ENCODE measurements at regions not wholly inside any gene's neighbourhood (a gene's known extent, or its start where the extent isn't known, plus 50 kb on each side); places are given as distances from the start of the nearest gene placed in this dataset.

DNA sequence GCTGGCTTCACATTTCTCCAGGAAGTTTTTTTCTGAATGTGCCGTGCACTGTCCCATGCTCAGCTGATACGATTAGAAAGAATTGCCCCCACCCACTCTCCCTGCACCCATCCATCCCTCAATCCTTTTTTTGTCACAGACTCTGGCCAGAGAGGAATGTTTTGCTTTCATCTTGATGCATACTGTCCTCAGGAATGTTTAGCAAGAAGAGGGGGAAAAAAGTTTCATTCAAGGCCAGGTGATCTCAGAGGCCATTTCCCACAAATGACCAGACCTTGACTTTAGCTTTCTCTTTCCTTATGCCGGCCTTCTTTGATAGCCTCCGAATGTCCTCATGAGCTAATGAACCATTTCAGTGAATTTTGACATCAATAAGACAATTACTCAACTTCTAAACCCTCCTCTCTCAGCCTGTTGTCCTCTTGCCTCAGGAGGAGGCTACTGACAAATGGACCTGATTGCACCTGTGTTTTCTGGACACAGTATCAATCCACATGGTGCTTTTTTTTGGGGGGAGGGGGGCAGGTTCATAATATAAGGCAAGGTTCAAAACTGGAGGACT lies 105.0 kb upstream of the KLF6 start:
- Histone ChIP-seq H3K27me3 (no peaks in the 10 kb centered on the region), H3K36me3 (no peaks in the 10 kb centered on the region), H3K9me3 (no peaks in the 10 kb centered on the region), H3K4me1 (ENCODE audit: control insufficient read depth in 1 of 2, insufficient read depth in 1 of 2, low read depth in 1 of 2, low read length in 1 of 2) (peaks cover 23 to 24% of the 10 kb centered on the region in 2 experiments), H3K4me3 (ENCODE audit: low read depth in 1 of 2, low read length in 1 of 2) (no peak overlapping the region), H3K27ac (no peak overlapping the region)
- TF ChIP-seq, protein P1, sequence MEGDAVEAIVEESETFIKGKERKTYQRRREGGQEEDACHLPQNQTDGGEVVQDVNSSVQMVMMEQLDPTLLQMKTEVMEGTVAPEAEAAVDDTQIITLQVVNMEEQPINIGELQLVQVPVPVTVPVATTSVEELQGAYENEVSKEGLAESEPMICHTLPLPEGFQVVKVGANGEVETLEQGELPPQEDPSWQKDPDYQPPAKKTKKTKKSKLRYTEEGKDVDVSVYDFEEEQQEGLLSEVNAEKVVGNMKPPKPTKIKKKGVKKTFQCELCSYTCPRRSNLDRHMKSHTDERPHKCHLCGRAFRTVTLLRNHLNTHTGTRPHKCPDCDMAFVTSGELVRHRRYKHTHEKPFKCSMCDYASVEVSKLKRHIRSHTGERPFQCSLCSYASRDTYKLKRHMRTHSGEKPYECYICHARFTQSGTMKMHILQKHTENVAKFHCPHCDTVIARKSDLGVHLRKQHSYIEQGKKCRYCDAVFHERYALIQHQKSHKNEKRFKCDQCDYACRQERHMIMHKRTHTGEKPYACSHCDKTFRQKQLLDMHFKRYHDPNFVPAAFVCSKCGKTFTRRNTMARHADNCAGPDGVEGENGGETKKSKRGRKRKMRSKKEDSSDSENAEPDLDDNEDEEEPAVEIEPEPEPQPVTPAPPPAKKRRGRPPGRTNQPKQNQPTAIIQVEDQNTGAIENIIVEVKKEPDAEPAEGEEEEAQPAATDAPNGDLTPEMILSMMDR (IDR thresholded peaks at IDR 0.05): no peak

GRCh38 chr10:3887885-3888476 lies 103.0 kb upstream of the KLF6 start:
- H3K4me1 ChIP-seq (ENCODE audit: control insufficient read depth in 1 of 2, insufficient read depth in 1 of 2, low read depth in 1 of 2, low read length in 1 of 2): peaks cover 3% of the 10 kb centered on the region in 2 experiments
- TF ChIP-seq, protein P1 (IDR thresholded peaks at IDR 0.05): no peak
- H3K27ac ChIP-seq: no peak overlapping the region
- H3K36me3 ChIP-seq: no peaks in the 10 kb centered on the region
- no peaks in the 10 kb centered on the region for H3K27me3 ChIP-seq
- no peaks in the 10 kb centered on the region for H3K9me3 ChIP-seq
- no peak overlapping the region for H3K4me3 ChIP-seq (ENCODE audit: low read depth in 1 of 2, low read length in 1 of 2)

DNA sequence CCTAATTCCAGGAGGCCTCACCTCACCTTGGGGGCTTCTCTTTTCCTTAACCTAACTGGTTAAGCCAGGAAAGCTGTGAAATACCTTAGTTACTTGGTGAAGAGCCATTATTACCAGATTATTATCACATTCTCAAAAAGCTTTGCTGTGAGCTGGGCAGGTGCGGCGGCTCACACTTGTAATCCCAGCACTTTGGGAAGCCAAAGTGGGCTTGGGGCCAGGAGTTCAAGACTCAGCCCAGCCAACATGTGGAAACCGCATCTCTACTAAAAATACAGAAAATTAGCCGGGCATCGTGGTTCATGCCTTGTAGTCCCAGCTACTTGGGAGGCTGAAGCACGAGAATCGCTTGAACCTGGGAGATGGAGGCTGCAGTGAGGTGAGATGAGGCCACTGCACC lies 102.4 kb upstream of the KLF6 start:
- Histone ChIP-seq H3K4me3 (ENCODE audit: low read depth in 1 of 2, low read length in 1 of 2) (no peak overlapping the region), H3K27me3 (no peaks in the 10 kb centered on the region), H3K36me3 (no peaks in the 10 kb centered on the region), H3K4me1 (ENCODE audit: control insufficient read depth in 1 of 2, insufficient read depth in 1 of 2, low read depth in 1 of 2, low read length in 1 of 2) (peaks cover 0 to 3% of the 10 kb centered on the region in 2 experiments), H3K9me3 (no peaks in the 10 kb centered on the region), H3K27ac (no peak overlapping the region)
- TF ChIP-seq, protein P1 (IDR thresholded peaks at IDR 0.05): no peak

GRCh38 chr10:3886641-3887251 lies 101.7 kb upstream of the KLF6 start:
- H3K4me3 ChIP-seq (ENCODE audit: low read depth in 1 of 2, low read length in 1 of 2): no peak overlapping the region
- H3K27ac ChIP-seq: no peak overlapping the region
- TF ChIP-seq, protein P1 (IDR thresholded peaks at IDR 0.05): no peak
- no peaks in the 10 kb centered on the region for H3K27me3 ChIP-seq
- H3K9me3 ChIP-seq: no peaks in the 10 kb centered on the region
- H3K4me1 ChIP-seq (ENCODE audit: control insufficient read depth in 1 of 2, insufficient read depth in 1 of 2, low read depth in 1 of 2, low read length in 1 of 2): peaks cover 0 to 3% of the 10 kb centered on the region in 2 experiments
- no peaks in the 10 kb centered on the region for H3K36me3 ChIP-seq

DNA sequence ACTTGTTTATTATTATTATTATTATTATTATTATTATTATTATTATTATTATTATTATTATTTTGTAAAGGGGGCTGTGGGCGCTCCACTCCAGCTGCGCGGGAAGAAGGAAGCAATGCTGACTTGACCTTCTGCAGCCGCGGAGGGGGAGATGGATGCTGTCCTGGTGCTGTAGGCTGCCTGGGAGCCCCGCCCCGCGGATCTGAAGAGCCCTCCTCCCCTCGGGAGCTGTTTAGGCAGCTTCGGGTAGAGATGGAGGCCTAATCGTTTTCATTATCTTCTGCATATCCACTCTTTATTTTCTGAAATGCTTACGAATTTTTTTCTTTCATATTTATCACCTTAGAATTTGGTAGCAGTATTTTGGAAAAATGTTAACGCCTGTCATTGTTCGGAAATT lies 101.2 kb upstream of the KLF6 start:
- Histone ChIP-seq H3K27ac (no peak overlapping the region), H3K4me1 (ENCODE audit: control insufficient read depth in 1 of 2, insufficient read depth in 1 of 2, low read depth in 1 of 2, low read length in 1 of 2) (peaks cover 0 to 3% of the 10 kb centered on the region in 2 experiments), H3K9me3 (no peaks in the 10 kb centered on the region), H3K27me3 (no peaks in the 10 kb centered on the region), H3K36me3 (no peaks in the 10 kb centered on the region), H3K4me3 (ENCODE audit: low read depth in 1 of 2, low read length in 1 of 2) (no peak overlapping the region)
- TF ChIP-seq, protein P1 (IDR thresholded peaks at IDR 0.05): no peak

Data from neutrophil (primary cell).